ENCODE measurements at regions not wholly inside any gene's neighbourhood (a gene's known extent, or its start where the extent isn't known, plus 50 kb on each side); places are given as distances from the start of the nearest gene placed in this dataset.

DNA sequence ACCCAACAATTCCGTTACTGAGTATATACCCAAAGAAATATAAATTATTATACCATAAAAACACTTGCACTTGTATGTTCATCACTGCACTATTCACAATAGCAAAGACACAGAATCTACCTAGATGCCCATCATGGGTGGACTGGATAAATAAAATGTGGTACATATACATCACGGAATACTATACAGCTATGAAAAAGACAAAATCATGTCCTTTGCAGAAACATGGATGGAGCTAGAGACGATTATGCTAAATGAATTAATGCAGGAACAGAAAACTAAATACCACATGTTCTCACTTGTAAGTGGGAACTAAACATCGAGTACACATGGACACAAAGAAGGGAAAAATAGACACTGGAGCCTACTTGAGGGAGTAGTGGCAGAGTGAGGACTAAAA, 185.3 kb downstream of the PYDC2 start (continued):
- no peak for TF ChIP-seq ZNF239 (tag by site-specific recombination; IDR thresholded peaks at IDR 0.05)

DNA sequence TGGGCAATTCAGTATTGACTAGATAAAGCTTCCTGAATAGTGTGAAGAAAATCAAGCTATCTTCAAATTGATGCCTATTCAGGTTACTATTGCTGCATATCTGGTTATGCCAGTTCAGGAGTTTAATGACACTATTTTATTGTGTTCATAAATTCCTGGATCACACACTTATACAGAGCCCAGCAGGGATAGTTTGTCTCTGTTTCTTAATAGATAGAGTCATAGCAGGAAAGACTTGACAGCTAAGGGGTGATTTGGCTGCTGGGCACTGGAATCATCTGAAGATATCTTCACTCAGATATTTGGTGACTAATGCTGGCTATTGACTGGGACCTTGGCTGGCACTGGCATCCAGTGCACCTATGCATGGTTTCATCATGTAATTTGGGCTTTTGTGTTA, 187.8 kb downstream of the PYDC2 start:
- no peak overlapping the region for H3K27ac ChIP-seq (ENCODE audit: extremely low read depth, low read depth, low read length)
- H3K9me3 ChIP-seq (ENCODE audit: control insufficient read depth, insufficient read depth, low read depth, low read length), result no peaks in the 10 kb centered on the region
- POLR2A ChIA-PET, result no interaction called here
- H3K4me1 ChIP-seq (ENCODE audit: control insufficient read depth, insufficient read depth, low read length), result no peaks in the 10 kb centered on the region
- no peaks in the 10 kb centered on the region for H3K36me3 ChIP-seq (ENCODE audit: control insufficient read depth in 2 of 2, insufficient read depth in 1 of 2, low read length in 2 of 2)
- TF ChIP-seq TRIM28 (IDR thresholded peaks at IDR 0.05; ENCODE audit: borderline replicate concordance, low read length), result no peak
- no peak for TF ChIP-seq IKZF3 (tag by site-specific recombination; IDR thresholded peaks at IDR 0.05)
- no peak for TF ChIP-seq ZNF2 (tag by site-specific recombination; IDR thresholded peaks at IDR 0.05)
- no peak for TF ChIP-seq ZNF391 (tag by site-specific recombination; IDR thresholded peaks at IDR 0.05; ENCODE audit: borderline replicate concordance, low read depth)
- no peak for TF ChIP-seq ZFP41 (tag by site-specific recombination; IDR thresholded peaks at IDR 0.05; ENCODE audit: borderline replicate concordance)
- TF ChIP-seq, protein P1, sequence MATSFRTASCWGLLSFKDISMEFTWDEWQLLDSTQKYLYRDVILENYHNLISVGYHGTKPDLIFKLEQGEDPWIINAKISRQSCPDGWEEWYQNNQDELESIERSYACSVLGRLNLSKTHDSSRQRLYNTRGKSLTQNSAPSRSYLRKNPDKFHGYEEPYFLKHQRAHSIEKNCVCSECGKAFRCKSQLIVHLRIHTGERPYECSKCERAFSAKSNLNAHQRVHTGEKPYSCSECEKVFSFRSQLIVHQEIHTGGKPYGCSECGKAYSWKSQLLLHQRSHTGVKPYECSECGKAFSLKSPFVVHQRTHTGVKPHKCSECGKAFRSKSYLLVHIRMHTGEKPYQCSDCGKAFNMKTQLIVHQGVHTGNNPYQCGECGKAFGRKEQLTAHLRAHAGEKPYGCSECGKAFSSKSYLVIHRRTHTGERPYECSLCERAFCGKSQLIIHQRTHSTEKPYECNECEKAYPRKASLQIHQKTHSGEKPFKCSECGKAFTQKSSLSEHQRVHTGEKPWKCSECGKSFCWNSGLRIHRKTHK (tag by site-specific recombination; IDR thresholded peaks at IDR 0.05), result no peak
- TF ChIP-seq SALL2 (tag by site-specific recombination; IDR thresholded peaks at IDR 0.05; ENCODE audit: borderline replicate concordance), result no peak
- TF ChIP-seq ZXDB (tag by site-specific recombination; IDR thresholded peaks at IDR 0.05), result no peak
- CTCF ChIA-PET, result interaction anchor here (0.6 kb wide), 1 partner anchor 815 kb away, joined by 3 read pairs; no protein-coding TSS in a partner anchor
- H3K4me3 ChIP-seq (ENCODE audit: low read depth, low read length), result no peak overlapping the region

DNA sequence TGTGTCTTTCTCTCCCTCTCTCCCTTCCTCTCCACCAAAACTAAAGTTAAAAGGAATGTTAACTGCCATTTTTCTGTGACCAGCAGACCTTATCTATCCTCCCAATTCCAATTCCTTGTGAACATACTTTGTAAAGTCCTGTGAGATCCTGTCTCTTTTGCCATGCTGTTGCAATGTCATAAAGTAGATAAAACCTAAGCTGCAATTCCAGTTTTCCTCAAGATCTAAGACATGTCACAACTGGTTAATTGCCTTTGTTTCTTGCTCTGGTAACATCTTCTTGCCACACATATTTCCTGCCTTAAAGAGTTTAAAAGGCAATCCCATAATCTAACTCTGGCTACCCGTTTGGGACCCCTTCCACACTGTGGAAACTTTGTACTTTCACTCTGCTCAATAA, 188.7 kb downstream of the PYDC2 start:
- no peaks in the 10 kb centered on the region for H3K9me3 ChIP-seq (ENCODE audit: control insufficient read depth, insufficient read depth, low read depth, low read length)
- ChIA-PET CTCF (no interaction called here), POLR2A (no interaction called here)
- TF ChIP-seq ZNF248 (tag by site-specific recombination; IDR thresholded peaks at IDR 0.05) (no peak), PRDM1 (tag by site-specific recombination; IDR thresholded peaks at IDR 0.05) (no peak), ZNF138 (tag by site-specific recombination; IDR thresholded peaks at IDR 0.05; ENCODE audit: borderline replicate concordance) (no peak), MYNN (tag by site-specific recombination; IDR thresholded peaks at IDR 0.05; ENCODE audit: borderline replicate concordance) (no peak), ZNF394 (tag by site-specific recombination; IDR thresholded peaks at IDR 0.05; ENCODE audit: borderline replicate concordance) (no peak), ZNF140 (tag by site-specific recombination; IDR thresholded peaks at IDR 0.05) (no peak), ZNF571 (tag by site-specific recombination; IDR thresholded peaks at IDR 0.05) (no peak), ZNF837 (tag by site-specific recombination; IDR thresholded peaks at IDR 0.05) (no peak), KLF10 (tag by site-specific recombination; IDR thresholded peaks at IDR 0.05) (no peak), ZNF335 (tag by site-specific recombination; conservative IDR thresholded peaks at IDR 0.05) (no peak), ZNF239 (tag by site-specific recombination; IDR thresholded peaks at IDR 0.05) (no peak), ZEB2 (tag by site-specific recombination; IDR thresholded peaks at IDR 0.05) (no peak), ZNF274 (IDR thresholded peaks at IDR 0.05; ENCODE audit: low read length) (no peak), ZNF274 (tag by site-specific recombination; IDR thresholded peaks at IDR 0.05; ENCODE audit: borderline replicate concordance) (no peak), ZNF626 (tag by site-specific recombination; IDR thresholded peaks at IDR 0.05) (no peak), ZNF223 (tag by site-specific recombination; IDR thresholded peaks at IDR 0.05) (no peak), ZNF664 (tag by site-specific recombination; IDR thresholded peaks at IDR 0.05) (no peak), ZNF404 (tag by site-specific recombination; IDR thresholded peaks at IDR 0.05) (no peak)
- TF ChIP-seq, protein P2, sequence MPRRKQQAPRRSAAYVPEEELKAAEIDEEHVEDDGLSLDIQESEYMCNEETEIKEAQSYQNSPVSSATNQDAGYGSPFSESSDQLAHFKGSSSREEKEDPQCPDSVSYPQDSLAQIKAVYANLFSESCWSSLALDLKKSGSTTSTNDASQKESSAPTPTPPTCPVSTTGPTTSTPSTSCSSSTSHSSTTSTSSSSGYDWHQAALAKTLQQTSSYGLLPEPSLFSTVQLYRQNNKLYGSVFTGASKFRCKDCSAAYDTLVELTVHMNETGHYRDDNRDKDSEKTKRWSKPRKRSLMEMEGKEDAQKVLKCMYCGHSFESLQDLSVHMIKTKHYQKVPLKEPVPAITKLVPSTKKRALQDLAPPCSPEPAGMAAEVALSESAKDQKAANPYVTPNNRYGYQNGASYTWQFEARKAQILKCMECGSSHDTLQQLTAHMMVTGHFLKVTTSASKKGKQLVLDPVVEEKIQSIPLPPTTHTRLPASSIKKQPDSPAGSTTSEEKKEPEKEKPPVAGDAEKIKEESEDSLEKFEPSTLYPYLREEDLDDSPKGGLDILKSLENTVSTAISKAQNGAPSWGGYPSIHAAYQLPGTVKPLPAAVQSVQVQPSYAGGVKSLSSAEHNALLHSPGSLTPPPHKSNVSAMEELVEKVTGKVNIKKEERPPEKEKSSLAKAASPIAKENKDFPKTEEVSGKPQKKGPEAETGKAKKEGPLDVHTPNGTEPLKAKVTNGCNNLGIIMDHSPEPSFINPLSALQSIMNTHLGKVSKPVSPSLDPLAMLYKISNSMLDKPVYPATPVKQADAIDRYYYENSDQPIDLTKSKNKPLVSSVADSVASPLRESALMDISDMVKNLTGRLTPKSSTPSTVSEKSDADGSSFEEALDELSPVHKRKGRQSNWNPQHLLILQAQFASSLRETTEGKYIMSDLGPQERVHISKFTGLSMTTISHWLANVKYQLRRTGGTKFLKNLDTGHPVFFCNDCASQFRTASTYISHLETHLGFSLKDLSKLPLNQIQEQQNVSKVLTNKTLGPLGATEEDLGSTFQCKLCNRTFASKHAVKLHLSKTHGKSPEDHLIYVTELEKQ (tag by site-specific recombination; IDR thresholded peaks at IDR 0.05; ENCODE audit: borderline replicate concordance), result no peak
- TF ChIP-seq, protein P3, sequence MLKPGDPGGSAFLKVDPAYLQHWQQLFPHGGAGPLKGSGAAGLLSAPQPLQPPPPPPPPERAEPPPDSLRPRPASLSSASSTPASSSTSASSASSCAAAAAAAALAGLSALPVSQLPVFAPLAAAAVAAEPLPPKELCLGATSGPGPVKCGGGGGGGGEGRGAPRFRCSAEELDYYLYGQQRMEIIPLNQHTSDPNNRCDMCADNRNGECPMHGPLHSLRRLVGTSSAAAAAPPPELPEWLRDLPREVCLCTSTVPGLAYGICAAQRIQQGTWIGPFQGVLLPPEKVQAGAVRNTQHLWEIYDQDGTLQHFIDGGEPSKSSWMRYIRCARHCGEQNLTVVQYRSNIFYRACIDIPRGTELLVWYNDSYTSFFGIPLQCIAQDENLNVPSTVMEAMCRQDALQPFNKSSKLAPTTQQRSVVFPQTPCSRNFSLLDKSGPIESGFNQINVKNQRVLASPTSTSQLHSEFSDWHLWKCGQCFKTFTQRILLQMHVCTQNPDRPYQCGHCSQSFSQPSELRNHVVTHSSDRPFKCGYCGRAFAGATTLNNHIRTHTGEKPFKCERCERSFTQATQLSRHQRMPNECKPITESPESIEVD (tag by site-specific recombination; IDR thresholded peaks at IDR 0.05), result no peak
- no peaks in the 10 kb centered on the region for H3K36me3 ChIP-seq (ENCODE audit: control insufficient read depth in 2 of 2, insufficient read depth in 1 of 2, low read length in 2 of 2)
- H3K27ac ChIP-seq (ENCODE audit: extremely low read depth, low read depth, low read length), result no peak overlapping the region
- H3K4me1 ChIP-seq (ENCODE audit: control insufficient read depth, insufficient read depth, low read length), result no peaks in the 10 kb centered on the region
- no peak overlapping the region for H3K4me3 ChIP-seq (ENCODE audit: low read depth, low read length)

All from HEK293 (cell line).